HepG2 (cell line): ENCODE measurements at regions not wholly inside any gene's neighbourhood (a gene's known extent, or its start where the extent isn't known, plus 50 kb on each side); places are given as distances from the start of the nearest gene placed in this dataset.

Source experiments
- CBFB ChIP-seq: sonication (generic); formaldehyde crosslinking; IDR thresholded peaks from 2 replicates; pipeline ENCODE4 v1.4.0; 2020; ENCODE audit warnings: missing genetic modification reagents
- NRL ChIP-seq: sonication (generic); formaldehyde crosslinking; IDR thresholded peaks from 2 replicates; pipeline ENCODE4 v1.5.0; 2020; ENCODE audit warnings: missing genetic modification reagents, mild to moderate bottlenecking, moderate library complexity, borderline replicate concordance
- PRPF4 ChIP-seq: fragments of 200-400 bp; formaldehyde crosslinking; IDR thresholded peaks from 2 replicates; pipeline ENCODE4 v1.6.1; 2016; ENCODE audit warnings: low read length, low read depth; ENCODE audit not compliant: poor library complexity, severe bottlenecking
- RFX5 ChIP-seq: IDR thresholded peaks from 2 replicates; pipeline ENCODE4 v1.6.1; 2011; ENCODE audit warnings: low read depth, low read length, improper control_type of control experiment
- TAF1 ChIP-seq: sonication (generic); formaldehyde crosslinking; IDR thresholded peaks from 2 replicates; pipeline ENCODE4 v1.4.0; 2020; ENCODE audit warnings: missing genetic modification reagents
- WIZ ChIP-seq: sonication (generic); formaldehyde crosslinking; IDR thresholded peaks from 2 replicates; pipeline ENCODE4 v1.5.1; 2020; ENCODE audit warnings: mild to moderate bottlenecking, missing genetic modification reagents
- ZNF577 ChIP-seq: sonication (generic); formaldehyde crosslinking; IDR thresholded peaks from 2 replicates; pipeline ENCODE4 v1.4.0; 2020; ENCODE audit warnings: mild to moderate bottlenecking, low read depth, missing genetic modification reagents, borderline replicate concordance
- ZNF747 ChIP-seq: sonication (generic); formaldehyde crosslinking; IDR thresholded peaks from 2 replicates; pipeline ENCODE4 v1.8.1; 2023; ENCODE audit warnings: missing genetic modification reagents, mild to moderate bottlenecking, borderline replicate concordance
- ZSCAN12 ChIP-seq: sonication (generic); formaldehyde crosslinking; IDR thresholded peaks from 2 replicates; pipeline ENCODE4 v1.9.0; 2021; ENCODE audit warnings: mild to moderate bottlenecking, missing genetic modification reagents
- ZSCAN20 ChIP-seq: sonication (generic); formaldehyde crosslinking; IDR thresholded peaks from 2 replicates; pipeline ENCODE4 v1.4.0; 2020; ENCODE audit warnings: missing genetic modification reagents, mild to moderate bottlenecking, borderline replicate concordance
- TF ChIP-seq, protein P1 (sequence below): IDR thresholded peaks from 2 replicates; pipeline ENCODE4 v1.6.1; 2012; ENCODE audit warnings: low read length, improper control_type of control experiment
- TF ChIP-seq, protein P2 (sequence below): IDR thresholded peaks from 2 replicates; pipeline ENCODE4 v1.6.1; 2016; ENCODE audit warnings: missing biosample characterization, missing genetic modification reagents, low read depth

DNA sequence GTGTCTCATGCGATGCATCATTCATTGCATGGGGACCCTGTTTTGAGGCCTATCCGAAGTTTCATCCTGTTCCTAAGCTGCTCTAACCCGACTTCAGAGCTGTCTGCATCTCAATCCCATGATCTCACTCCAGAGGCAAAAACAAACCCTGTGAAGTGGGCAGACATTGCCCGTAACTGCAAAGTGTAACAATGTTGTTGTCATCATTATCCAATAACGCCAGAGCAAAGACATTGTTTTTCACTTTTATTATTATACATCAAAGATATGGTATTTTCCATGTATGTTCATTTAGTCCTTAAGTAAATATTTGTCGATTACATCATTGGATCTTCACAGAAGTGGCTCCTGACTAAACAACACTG is 246.7 kb downstream of the KLF6 start:
- TF ChIP-seq PRPF4 (no peak), WIZ (CRISPR knock-in tag) (no peak), CBFB (CRISPR knock-in tag) (no peak), ZSCAN12 (CRISPR knock-in tag) (no peak), ZSCAN20 (CRISPR knock-in tag) (no peak), ZNF577 (CRISPR knock-in tag) (no peak), TAF1 (CRISPR knock-in tag) (no peak), ZNF747 (CRISPR knock-in tag) (no peak), RFX5 (no peak), NRL (CRISPR knock-in tag) (no peak)
- TF ChIP-seq, protein P1, sequence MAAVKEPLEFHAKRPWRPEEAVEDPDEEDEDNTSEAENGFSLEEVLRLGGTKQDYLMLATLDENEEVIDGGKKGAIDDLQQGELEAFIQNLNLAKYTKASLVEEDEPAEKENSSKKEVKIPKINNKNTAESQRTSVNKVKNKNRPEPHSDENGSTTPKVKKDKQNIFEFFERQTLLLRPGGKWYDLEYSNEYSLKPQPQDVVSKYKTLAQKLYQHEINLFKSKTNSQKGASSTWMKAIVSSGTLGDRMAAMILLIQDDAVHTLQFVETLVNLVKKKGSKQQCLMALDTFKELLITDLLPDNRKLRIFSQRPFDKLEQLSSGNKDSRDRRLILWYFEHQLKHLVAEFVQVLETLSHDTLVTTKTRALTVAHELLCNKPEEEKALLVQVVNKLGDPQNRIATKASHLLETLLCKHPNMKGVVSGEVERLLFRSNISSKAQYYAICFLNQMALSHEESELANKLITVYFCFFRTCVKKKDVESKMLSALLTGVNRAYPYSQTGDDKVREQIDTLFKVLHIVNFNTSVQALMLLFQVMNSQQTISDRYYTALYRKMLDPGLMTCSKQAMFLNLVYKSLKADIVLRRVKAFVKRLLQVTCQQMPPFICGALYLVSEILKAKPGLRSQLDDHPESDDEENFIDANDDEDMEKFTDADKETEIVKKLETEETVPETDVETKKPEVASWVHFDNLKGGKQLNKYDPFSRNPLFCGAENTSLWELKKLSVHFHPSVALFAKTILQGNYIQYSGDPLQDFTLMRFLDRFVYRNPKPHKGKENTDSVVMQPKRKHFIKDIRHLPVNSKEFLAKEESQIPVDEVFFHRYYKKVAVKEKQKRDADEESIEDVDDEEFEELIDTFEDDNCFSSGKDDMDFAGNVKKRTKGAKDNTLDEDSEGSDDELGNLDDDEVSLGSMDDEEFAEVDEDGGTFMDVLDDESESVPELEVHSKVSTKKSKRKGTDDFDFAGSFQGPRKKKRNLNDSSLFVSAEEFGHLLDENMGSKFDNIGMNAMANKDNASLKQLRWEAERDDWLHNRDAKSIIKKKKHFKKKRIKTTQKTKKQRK, result no peak
- TF ChIP-seq, protein P2, sequence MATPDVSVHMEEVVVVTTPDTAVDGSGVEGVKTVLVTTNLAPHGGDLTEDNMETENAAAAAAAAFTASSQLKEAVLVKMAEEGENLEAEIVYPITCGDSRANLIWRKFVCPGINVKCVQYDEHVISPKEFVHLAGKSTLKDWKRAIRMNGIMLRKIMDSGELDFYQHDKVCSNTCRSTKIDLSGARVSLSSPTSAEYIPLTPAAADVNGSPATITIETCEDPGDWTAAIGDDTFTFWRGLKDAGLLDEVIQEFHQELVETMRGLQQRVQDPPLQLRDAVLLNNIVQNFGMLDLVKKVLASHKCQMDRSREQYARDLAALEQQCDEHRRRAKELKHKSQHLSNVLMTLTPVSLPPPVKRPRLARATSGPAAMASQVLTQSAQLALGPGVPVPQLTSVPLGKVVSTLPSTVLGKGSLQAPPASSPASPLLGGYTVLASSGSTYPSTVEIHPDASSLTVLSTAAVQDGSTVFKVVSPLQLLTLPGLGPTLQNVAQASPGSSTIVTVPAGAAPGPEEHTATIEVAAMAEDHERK, result no peak
